ENCODE measurements at regions not wholly inside any gene's neighbourhood (a gene's known extent, or its start where the extent isn't known, plus 50 kb on each side); places are given as distances from the start of the nearest gene placed in this dataset.

DNA sequence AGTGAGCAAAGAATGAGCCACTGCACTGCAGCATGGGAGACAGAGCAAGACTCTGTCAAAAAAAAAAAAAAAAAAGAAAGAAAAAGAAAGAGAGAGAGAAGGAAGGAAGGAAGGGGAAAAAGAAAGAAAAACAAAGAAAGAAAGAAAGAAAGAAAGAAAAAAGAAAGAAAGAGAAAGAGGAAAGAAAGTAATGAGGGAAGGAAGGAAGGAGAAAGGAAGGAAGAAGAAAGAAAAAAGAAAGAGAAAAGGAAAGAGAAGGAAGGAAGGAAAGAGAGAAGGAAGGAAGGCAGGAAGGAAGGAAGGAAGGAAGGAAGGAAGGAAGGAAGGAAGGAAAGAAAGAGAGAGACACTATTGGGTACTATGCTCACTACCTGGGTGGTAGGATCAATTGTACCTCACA lies 122.2 kb upstream of the ERCC4 start:
- H3K4me3 ChIP-seq (ENCODE audit: low read length), result no peak overlapping the region
- TF ChIP-seq ZNF274 (IDR thresholded peaks at IDR 0.05; ENCODE audit: low read depth, low read length), result no peak

GRCh38 chr16:13798211-13798610 lies 121.7 kb upstream of the ERCC4 start:
- H3K4me3 ChIP-seq (ENCODE audit: low read length), result no peak overlapping the region
- TF ChIP-seq ZNF274 (IDR thresholded peaks at IDR 0.05; ENCODE audit: low read depth, low read length), result no peak

DNA sequence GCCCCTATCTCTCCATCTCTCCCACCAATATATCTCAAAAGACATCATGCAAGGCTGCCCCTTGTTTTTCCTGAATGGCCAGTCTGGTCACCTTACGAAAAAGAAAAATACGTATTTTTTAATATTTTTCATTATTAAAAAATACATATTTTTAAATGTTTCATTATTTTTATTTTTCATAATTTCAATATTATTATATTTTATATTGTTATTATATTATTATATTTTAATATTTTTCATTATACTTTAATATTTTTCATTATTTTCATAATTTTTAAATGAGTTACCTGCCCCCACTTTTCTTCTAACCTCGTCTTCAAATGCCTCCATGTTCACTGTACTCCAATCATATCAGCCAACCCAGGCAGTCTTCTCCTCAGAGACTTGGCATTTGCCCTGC lies 116.0 kb upstream of the ERCC4 start:
- no peak for TF ChIP-seq ZNF274 (IDR thresholded peaks at IDR 0.05; ENCODE audit: low read depth, low read length)
- no peak overlapping the region for H3K4me3 ChIP-seq (ENCODE audit: low read length)

- no peak overlapping the region for H3K4me3 ChIP-seq (ENCODE audit: low read length)
- no peak for TF ChIP-seq ZNF274 (IDR thresholded peaks at IDR 0.05; ENCODE audit: low read depth, low read length)
These were observed 114.0 kb upstream of the ERCC4 start for GRCh38 chr16:13805951-13806350.

DNA sequence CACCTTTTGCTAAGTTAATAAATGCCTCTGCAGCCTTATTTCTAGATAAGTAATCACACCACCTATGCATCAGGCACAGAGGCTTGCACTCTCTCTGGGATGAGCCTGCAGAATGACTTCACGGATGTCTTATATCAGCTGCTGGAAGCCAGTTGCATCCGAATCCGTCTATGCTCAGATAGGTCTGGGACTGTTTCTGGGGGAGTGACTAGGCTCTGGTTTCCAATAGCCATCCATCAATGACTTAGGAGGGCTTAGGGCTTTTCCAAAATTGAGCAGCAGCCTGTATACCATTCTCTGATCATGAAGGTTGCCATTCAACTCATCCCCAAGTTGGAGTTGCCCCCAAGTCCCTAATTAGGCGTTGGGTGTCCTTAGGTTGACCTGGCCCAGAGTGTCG lies 113.3 kb upstream of the ERCC4 start:
- no peak overlapping the region for H3K4me3 ChIP-seq (ENCODE audit: low read length)
- TF ChIP-seq ZNF274 (IDR thresholded peaks at IDR 0.05; ENCODE audit: low read depth, low read length), result no peak

GRCh38 chr16:13808102-13808501 lies 111.9 kb upstream of the ERCC4 start:
- no peak overlapping the region for H3K4me3 ChIP-seq (ENCODE audit: low read length)
- TF ChIP-seq ZNF274 (IDR thresholded peaks at IDR 0.05; ENCODE audit: low read depth, low read length), result no peak

- no peak for TF ChIP-seq ZNF274 (IDR thresholded peaks at IDR 0.05; ENCODE audit: low read depth, low read length)
- H3K4me3 ChIP-seq (ENCODE audit: low read length), result no peak overlapping the region
These were observed 110.2 kb upstream of the ERCC4 start for GRCh38 chr16:13809765-13810164.

- no peak for TF ChIP-seq ZNF274 (IDR thresholded peaks at IDR 0.05; ENCODE audit: low read depth, low read length)
- no peak overlapping the region for H3K4me3 ChIP-seq (ENCODE audit: low read length)
These were observed 108.1 kb upstream of the ERCC4 start for GRCh38 chr16:13811834-13812233.

DNA sequence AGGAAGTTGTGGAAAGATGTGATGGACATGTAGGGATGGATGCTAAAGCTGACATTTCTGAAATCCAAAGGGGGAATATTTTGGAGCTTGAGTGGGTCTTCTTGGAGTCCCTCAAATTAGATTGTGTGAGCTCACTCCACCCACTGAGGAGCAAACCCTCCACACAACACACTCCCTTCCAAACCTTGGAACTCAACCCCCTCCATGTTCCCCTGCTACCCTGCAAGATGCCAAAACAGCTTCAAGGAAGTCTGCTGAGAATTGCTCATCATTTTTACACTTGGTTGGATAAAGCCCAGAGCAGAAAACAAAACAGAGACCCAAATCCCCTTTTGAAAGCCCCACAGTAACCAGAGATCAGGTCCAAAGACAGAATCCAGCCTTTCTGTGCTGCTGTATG lies 103.3 kb upstream of the ERCC4 start:
- TF ChIP-seq ZNF274 (IDR thresholded peaks at IDR 0.05; ENCODE audit: low read depth, low read length), result no peak
- H3K4me3 ChIP-seq (ENCODE audit: low read length), result no peak overlapping the region

GRCh38 chr16:13823501-13823900 lies 96.5 kb upstream of the ERCC4 start:
- H3K4me3 ChIP-seq (ENCODE audit: low read length), result no peak overlapping the region
- no peak for TF ChIP-seq ZNF274 (IDR thresholded peaks at IDR 0.05; ENCODE audit: low read depth, low read length)

DNA sequence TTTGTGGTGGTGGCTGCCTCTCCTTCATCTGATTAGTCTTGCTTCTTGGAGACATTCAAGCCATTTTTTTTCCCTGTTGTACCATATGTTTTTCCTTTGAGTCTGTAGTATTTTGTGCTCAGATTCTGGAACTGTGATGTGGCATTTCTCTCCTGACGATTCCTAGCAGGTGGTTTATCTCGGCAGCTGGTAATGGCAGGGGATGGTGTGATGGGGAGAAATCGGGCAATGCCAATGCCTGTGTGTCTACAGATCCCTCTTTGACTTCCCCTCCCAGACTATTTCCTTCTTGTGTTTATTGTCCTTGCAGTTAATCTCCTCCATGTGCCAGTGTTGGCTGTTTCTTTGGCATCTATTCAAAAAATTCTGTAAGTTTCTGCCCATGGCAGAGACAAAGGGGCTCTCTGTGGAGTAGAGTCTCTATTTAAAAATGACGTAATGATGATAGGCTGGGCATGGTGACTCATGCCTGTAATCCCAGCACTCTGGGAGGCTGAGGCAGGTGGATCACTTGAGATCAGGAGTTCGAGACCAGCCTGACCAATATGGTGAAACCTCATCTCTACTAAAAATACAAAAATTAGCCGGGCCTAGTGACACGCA lies 90.2 kb upstream of the ERCC4 start:
- TF ChIP-seq ZNF274 (IDR thresholded peaks at IDR 0.05; ENCODE audit: low read depth, low read length), result no peak
- no peak overlapping the region for H3K4me3 ChIP-seq (ENCODE audit: low read length)

- no peak overlapping the region for H3K4me3 ChIP-seq (ENCODE audit: low read length)
- no peak for TF ChIP-seq ZNF274 (IDR thresholded peaks at IDR 0.05; ENCODE audit: low read depth, low read length)
These were observed 86.4 kb upstream of the ERCC4 start for GRCh38 chr16:13833515-13833914.

GRCh38 chr16:13835387-13835786 lies 84.6 kb upstream of the ERCC4 start:
- no peak overlapping the region for H3K4me3 ChIP-seq (ENCODE audit: low read length)
- no peak for TF ChIP-seq ZNF274 (IDR thresholded peaks at IDR 0.05; ENCODE audit: low read depth, low read length)

DNA sequence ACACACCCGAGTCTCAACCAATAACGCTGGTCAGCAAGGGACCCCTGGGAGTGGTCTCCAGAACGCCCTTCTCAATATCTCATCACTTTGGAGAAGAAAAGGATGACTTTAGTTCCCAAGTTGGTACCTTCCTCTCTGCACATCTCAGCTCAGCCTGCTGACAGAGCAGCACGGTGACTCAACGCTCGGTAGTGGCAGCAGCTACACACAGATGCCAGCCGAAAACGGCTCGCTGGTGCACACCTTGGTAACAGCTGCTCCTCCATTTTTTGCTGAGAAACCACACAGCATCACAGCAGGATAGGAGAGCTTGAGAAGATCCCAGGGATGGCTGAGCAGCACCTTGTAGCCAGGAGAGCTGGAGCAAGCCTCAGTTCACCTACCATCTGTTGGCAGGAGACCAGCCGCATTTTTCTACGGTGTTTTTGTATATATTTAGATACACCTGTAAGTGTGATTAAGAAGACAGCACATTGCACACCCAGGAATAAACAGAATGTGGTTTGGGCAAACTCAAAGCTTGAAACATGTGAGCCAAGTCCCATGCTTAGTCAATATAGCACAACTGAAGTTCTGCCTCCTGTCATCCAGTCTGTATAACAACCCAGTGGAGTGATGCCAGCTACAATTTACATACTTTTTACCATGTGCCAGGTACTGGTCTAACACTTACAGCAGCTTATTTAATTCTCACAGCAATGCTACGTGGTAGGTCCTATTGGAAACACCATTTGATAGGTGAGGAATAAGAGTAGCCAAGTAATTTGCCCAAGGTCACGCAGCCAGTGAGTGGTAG lies 83.8 kb upstream of the ERCC4 start:
- no peak for TF ChIP-seq ZNF274 (IDR thresholded peaks at IDR 0.05; ENCODE audit: low read depth, low read length)
- H3K4me3 ChIP-seq (ENCODE audit: low read length), result no peak overlapping the region

GRCh38 chr16:13838401-13839190 lies 81.4 kb upstream of the ERCC4 start:
- no peak overlapping the region for H3K4me3 ChIP-seq (ENCODE audit: low read length)
- TF ChIP-seq ZNF274 (IDR thresholded peaks at IDR 0.05; ENCODE audit: low read depth, low read length), result no peak
